ENCODE measurements at regions not wholly inside any gene's neighbourhood (a gene's known extent, or its start where the extent isn't known, plus 50 kb on each side); places are given as distances from the start of the nearest gene placed in this dataset.
"Not testable (repeated sequence)": the region's sequence is repeated elsewhere in the genome, so short reads cannot be mapped to it uniquely, and the experiment has no call there.

GRCh38 chr6:160881148-160881808 is 110.3 kb upstream of the MAP3K4 start:
- Histone ChIP-seq H3K27ac (peak overlapping the region; percentile 9 to 41), H3K36me3 (no peaks in the 10 kb centered on the region), H3K27me3 (no peaks in the 10 kb centered on the region), H3K9me3 (no peaks in the 10 kb centered on the region), H3K4me1 (no peaks in the 10 kb centered on the region), H3K4me3 (no peak overlapping the region)
- TF ChIP-seq POLR2A (IDR thresholded peaks at IDR 0.05): no peak
- no peak for TF ChIP-seq CTCF (IDR thresholded peaks at IDR 0.05)
- intact Hi-C loops (cut with DNase I; ENCODE audit: low total_unique reads): no loop called here
- DNase-seq: no peak

- Histone ChIP-seq H3K36me3 (no peaks in the 10 kb centered on the region), H3K4me3 (no peak overlapping the region), H3K27ac (peak overlapping the region; percentile 27 to 41), H3K4me1 (no peaks in the 10 kb centered on the region), H3K27me3 (no peaks in the 10 kb centered on the region), H3K9me3 (no peaks in the 10 kb centered on the region)
- intact Hi-C loops (cut with DNase I; ENCODE audit: low total_unique reads): no loop called here
- DNase-seq: no peak
- TF ChIP-seq POLR2A (IDR thresholded peaks at IDR 0.05): no peak
- TF ChIP-seq CTCF (IDR thresholded peaks at IDR 0.05): no peak
These were observed 109.6 kb upstream of the MAP3K4 start for GRCh38 chr6:160882006-160882405.

DNA sequence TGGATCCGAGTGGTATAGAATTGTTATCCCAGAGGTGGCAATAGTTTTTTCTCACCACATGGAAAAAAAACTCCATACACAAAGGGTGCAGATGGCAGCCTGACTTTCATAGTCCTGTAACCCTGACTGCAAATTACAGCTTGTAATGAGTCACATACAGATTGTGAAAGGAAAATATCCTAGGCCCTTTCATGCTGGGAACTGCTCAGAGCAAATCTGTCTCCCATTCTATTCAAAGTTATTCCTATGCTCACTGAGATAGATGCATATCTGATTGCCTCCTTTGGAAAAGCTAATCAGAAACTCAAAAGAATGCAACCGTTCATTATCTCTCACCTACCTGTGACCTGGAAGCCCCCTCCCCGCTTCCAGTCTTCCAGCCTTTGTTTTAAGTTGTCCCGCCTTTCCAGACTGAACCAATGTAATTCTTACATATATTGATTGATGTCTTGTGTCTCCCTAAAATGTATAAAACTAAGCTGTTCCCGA is 108.7 kb upstream of the MAP3K4 start:
- no peaks in the 10 kb centered on the region for H3K9me3 ChIP-seq
- DNase-seq: no peak
- H3K4me3 ChIP-seq: no peak overlapping the region
- H3K36me3 ChIP-seq: no peaks in the 10 kb centered on the region
- TF ChIP-seq CTCF (IDR thresholded peaks at IDR 0.05): no peak
- H3K4me1 ChIP-seq: no peaks in the 10 kb centered on the region
- peak overlapping the region; percentile 41 to 43 for H3K27ac ChIP-seq
- intact Hi-C loops (cut with DNase I; ENCODE audit: low total_unique reads): no loop called here
- H3K27me3 ChIP-seq: no peaks in the 10 kb centered on the region

DNA sequence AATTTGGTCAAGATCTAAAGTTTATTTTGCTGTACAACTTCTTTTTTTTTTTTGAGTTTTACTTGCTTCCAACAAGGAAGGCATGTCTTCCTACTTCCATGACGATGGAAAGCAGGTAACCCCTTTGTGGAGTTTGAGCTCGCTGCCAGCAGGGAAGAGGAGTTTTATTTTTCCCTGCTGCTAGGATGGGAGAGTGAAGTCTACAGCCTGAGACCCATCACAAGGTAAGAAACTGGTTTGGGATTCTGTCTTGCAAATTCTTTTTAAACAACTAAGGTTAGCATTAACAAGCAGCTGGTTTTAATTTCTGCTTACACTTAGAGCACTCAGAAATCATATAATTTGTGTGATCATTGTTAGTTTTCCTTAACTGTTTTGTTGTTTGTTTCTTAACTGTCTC is 108.0 kb upstream of the MAP3K4 start:
- Histone ChIP-seq H3K9me3 (no peaks in the 10 kb centered on the region), H3K27me3 (no peaks in the 10 kb centered on the region), H3K27ac (peak overlapping the region; percentile 41 to 43), H3K36me3 (no peaks in the 10 kb centered on the region), H3K4me1 (no peaks in the 10 kb centered on the region), H3K4me3 (no peak overlapping the region)
- DNase-seq: no peak
- no peak for TF ChIP-seq POLR2A (IDR thresholded peaks at IDR 0.05)
- TF ChIP-seq CTCF (IDR thresholded peaks at IDR 0.05): no peak
- intact Hi-C loops (cut with DNase I; ENCODE audit: low total_unique reads): no loop called here

GRCh38 chr6:160883999-160884398 is 107.6 kb upstream of the MAP3K4 start:
- Histone ChIP-seq H3K9me3 (no peaks in the 10 kb centered on the region), H3K4me3 (no peak overlapping the region), H3K4me1 (no peaks in the 10 kb centered on the region), H3K36me3 (no peaks in the 10 kb centered on the region), H3K27me3 (no peaks in the 10 kb centered on the region), H3K27ac (peak overlapping the region; percentile 41 to 43)
- intact Hi-C loops (cut with DNase I; ENCODE audit: low total_unique reads): no loop called here
- TF ChIP-seq POLR2A (IDR thresholded peaks at IDR 0.05) (no peak), CTCF (IDR thresholded peaks at IDR 0.05) (no peak)
- no peak for DNase-seq

DNA sequence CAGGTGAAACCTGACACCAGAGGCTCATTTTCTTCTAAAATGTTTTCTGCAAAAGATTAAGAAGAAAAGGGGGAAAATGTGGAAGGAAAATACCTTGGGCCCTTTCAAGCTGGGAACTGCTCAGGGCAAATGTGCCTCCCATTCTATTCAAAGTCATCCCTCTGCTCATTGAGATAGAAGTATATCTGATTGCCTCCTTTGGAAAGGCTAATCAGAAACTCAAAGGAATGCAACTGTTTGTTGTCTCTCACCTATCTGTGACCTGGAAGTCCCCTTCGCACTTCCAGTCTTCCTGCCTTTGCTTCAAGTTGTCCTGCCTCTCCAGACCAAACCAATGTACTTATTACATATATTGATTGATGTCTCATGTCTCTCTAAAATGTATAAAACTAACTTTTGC is 102.4 kb upstream of the MAP3K4 start:
- H3K4me1 ChIP-seq; DNase-seq; H3K9me3 ChIP-seq; H3K4me3 ChIP-seq; H3K27ac ChIP-seq; H3K27me3 ChIP-seq; H3K36me3 ChIP-seq; intact Hi-C loops (cut with DNase I; ENCODE audit: low total_unique reads): not testable (repeated sequence)
